DND-41 (cell line): ENCODE measurements at regions not wholly inside any gene's neighbourhood (a gene's known extent, or its start where the extent isn't known, plus 50 kb on each side); places are given as distances from the start of the nearest gene placed in this dataset.
"Not testable (repeated sequence)": the region's sequence is repeated elsewhere in the genome, so short reads cannot be mapped to it uniquely, and the experiment has no call there.

Source experiments
- EZH2 ChIP-seq: IDR thresholded peaks from 3 replicates; pipeline ENCODE4 v1.6.1; 2012; ENCODE audit warnings: borderline replicate concordance, low read depth, mild to moderate bottlenecking, moderate library complexity, low read length, inconsistent platforms; ENCODE audit not compliant: severe bottlenecking
- TF ChIP-seq, protein P1 (sequence below): IDR thresholded peaks from 2 replicates; pipeline ENCODE4 v1.5.1; 2012; ENCODE audit warnings: borderline replicate concordance, low read length, moderate library complexity, mild to moderate bottlenecking; ENCODE audit not compliant: poor library complexity, severe bottlenecking; ENCODE audit errors: extremely low read depth

DNA sequence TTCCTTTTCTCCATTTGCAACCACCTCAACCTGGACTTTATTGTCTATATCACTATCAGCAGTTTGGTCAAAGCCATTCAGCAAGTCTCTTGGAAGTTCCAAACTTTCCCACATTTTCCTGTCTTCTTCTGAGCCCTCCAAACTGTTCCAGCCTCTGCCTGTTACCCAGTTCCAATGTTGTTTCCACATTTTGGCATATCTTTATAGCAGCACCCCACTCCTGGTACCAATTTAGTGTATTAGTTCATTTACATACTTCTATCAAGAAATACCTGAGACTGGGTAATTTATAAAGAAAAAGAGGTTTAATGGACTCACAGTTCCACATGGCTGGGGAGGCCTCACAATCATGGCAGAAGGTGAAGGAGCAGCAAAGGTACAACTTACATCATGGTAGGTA lies 90.4 kb upstream of the NETO1 start:
- TF ChIP-seq, protein P1, sequence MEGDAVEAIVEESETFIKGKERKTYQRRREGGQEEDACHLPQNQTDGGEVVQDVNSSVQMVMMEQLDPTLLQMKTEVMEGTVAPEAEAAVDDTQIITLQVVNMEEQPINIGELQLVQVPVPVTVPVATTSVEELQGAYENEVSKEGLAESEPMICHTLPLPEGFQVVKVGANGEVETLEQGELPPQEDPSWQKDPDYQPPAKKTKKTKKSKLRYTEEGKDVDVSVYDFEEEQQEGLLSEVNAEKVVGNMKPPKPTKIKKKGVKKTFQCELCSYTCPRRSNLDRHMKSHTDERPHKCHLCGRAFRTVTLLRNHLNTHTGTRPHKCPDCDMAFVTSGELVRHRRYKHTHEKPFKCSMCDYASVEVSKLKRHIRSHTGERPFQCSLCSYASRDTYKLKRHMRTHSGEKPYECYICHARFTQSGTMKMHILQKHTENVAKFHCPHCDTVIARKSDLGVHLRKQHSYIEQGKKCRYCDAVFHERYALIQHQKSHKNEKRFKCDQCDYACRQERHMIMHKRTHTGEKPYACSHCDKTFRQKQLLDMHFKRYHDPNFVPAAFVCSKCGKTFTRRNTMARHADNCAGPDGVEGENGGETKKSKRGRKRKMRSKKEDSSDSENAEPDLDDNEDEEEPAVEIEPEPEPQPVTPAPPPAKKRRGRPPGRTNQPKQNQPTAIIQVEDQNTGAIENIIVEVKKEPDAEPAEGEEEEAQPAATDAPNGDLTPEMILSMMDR, result not testable (repeated sequence)
- not testable (repeated sequence) for TF ChIP-seq EZH2
